ENCODE measurements at regions not wholly inside any gene's neighbourhood (a gene's known extent, or its start where the extent isn't known, plus 50 kb on each side); places are given as distances from the start of the nearest gene placed in this dataset.

- TF ChIP-seq IRF3 (IDR thresholded peaks at IDR 0.05; ENCODE audit: low read depth, low read length) (no peak), GABPA (IDR thresholded peaks at IDR 0.05; ENCODE audit: low read depth) (no peak), ELF1 (IDR thresholded peaks at IDR 0.05) (no peak), CHD2 (IDR thresholded peaks at IDR 0.05; ENCODE audit: low read length, partially characterized antibody) (no peak), YY1 (IDR thresholded peaks at IDR 0.05; ENCODE audit: low read depth) (no peak)
These were observed 205.0 kb upstream of the DMD start (continued) for GRCh38 chrX:33416273-33416805.

GRCh38 chrX:33415459-33415858, 204.1 kb upstream of the DMD start:
- H2AFZ ChIP-seq (ENCODE audit: low read depth), result no peak overlapping the region
- H3K9me2 ChIP-seq, result no peaks in the 10 kb centered on the region
- POLR2A ChIA-PET, result no interaction called here
- H3K4me2 ChIP-seq, result no peak overlapping the region
- no peaks in the 10 kb centered on the region for H3K36me3 ChIP-seq (replicated peaks in 1 of 2; ENCODE audit: control insufficient read depth in 1 of 2, insufficient read depth in 2 of 2, low read length in 1 of 2)
- no peak overlapping the region for H3K4me3 ChIP-seq (ENCODE audit: low read depth in 2 of 2, low read length in 1 of 2)
- no peak overlapping the region for H3K27ac ChIP-seq (ENCODE audit: low read depth in 2 of 2, low read length in 1 of 2)
- H3K4me1 ChIP-seq (ENCODE audit: control insufficient read depth in 1 of 2, insufficient read depth in 2 of 2, low read depth in 1 of 2, low read length in 1 of 2), result no peaks in the 10 kb centered on the region
- no peaks in the 10 kb centered on the region for H3K27me3 ChIP-seq (ENCODE audit: insufficient read depth)
- no peak for DNase-seq
- no peaks in the 10 kb centered on the region for H3K9me3 ChIP-seq
- CTCF ChIA-PET, result interaction anchor here (1.5 kb wide), 1 partner anchor 19 kb away, joined by 5 read pairs; no protein-coding TSS in a partner anchor
- no peak for TF ChIP-seq MEF2A (IDR thresholded peaks at IDR 0.05; ENCODE audit: borderline replicate concordance, low read depth)
- TF ChIP-seq IRF3 (IDR thresholded peaks at IDR 0.05; ENCODE audit: low read depth, low read length), result no peak
- TF ChIP-seq TAF1 (IDR thresholded peaks at IDR 0.05; ENCODE audit: borderline replicate concordance, low read depth, low read length), result no peak
- TF ChIP-seq RAD21 (IDR thresholded peaks at IDR 0.05; ENCODE audit: low read length), result no peak
- TF ChIP-seq GATA2 (CRISPR knock-in tag; IDR thresholded peaks at IDR 0.05), result no peak
- no peak for TF ChIP-seq POLR2AphosphoS5 (IDR thresholded peaks at IDR 0.05; ENCODE audit: low read depth, low read length)
- no peak for TF ChIP-seq PBX3 (IDR thresholded peaks at IDR 0.05)
- TF ChIP-seq RFX5 (IDR thresholded peaks at IDR 0.05; ENCODE audit: low read length), result no peak
- no peak for TF ChIP-seq NFIC (IDR thresholded peaks at IDR 0.05; ENCODE audit: borderline replicate concordance)
- no peak for TF ChIP-seq FOXM1 (IDR thresholded peaks at IDR 0.05; ENCODE audit: low read depth)
- TF ChIP-seq RXRA (IDR thresholded peaks at IDR 0.05; ENCODE audit: borderline replicate concordance, low read depth), result no peak
- no peak for TF ChIP-seq TCF12 (IDR thresholded peaks at IDR 0.05)
- TF ChIP-seq EZH2phosphoT487 (IDR thresholded peaks at IDR 0.05; ENCODE audit: borderline replicate concordance, low read depth), result no peak
- TF ChIP-seq CHD2 (IDR thresholded peaks at IDR 0.05; ENCODE audit: low read length, partially characterized antibody), result no peak
- no peak for TF ChIP-seq YY1 (IDR thresholded peaks at IDR 0.05; ENCODE audit: low read depth)
- TF ChIP-seq SMC3 (IDR thresholded peaks at IDR 0.05; ENCODE audit: low read depth, low read length), result no peak
- no peak for TF ChIP-seq JUND (IDR thresholded peaks at IDR 0.05)
- TF ChIP-seq CTCF (IDR thresholded peaks at IDR 0.05), result no peak
- TF ChIP-seq NRF1 (IDR thresholded peaks at IDR 0.05; ENCODE audit: low read depth, low read length), result no peak
- no peaks in the 10 kb centered on the region for H3F3A ChIP-seq (replicated peaks; ENCODE audit: insufficient read depth)
- no peaks in the 10 kb centered on the region for H4K20me1 ChIP-seq (ENCODE audit: insufficient read depth)
- H3K79me2 ChIP-seq (ENCODE audit: insufficient read depth), result no peaks in the 10 kb centered on the region
- no peak overlapping the region for H3K9ac ChIP-seq
- whole genome bisulfite sequencing (ENCODE audit: low lambda C conversion rate), result 4% methylated on average over 4 of the region's 6 CpGs

Data from SK-N-SH (cell line).